Thyroid gland (tissue), 4 donors: ENCODE measurements at regions not wholly inside any gene's neighbourhood (a gene's known extent, or its start where the extent isn't known, plus 50 kb on each side); places are given as distances from the start of the nearest gene placed in this dataset.

ENCODE experiments used
- CTCF ChIP-seq, 6 experiments: fragments of 200-600 bp in 3 of 6; fragments of 450-650 bp in 3 of 6; sonication (generic) in 3 of 6; IDR thresholded peaks; one replicate each; pipeline ENCODE4 v1.5.1; 2016 to 2019; ENCODE audit warnings: antibody characterized with exemption in 6 of 6, mild to moderate bottlenecking in 2 of 6, inconsistent platforms in 1 of 6, moderate library complexity in 1 of 6
- POLR2A ChIP-seq, 2 donors: fragments of 450-650 bp; IDR thresholded peaks; one replicate each; pipeline ENCODE4 v1.6.1; 2017; ENCODE audit warnings: antibody characterized with exemption in 2 of 2, mild to moderate bottlenecking in 2 of 2, moderate library complexity in 1 of 2

DNA sequence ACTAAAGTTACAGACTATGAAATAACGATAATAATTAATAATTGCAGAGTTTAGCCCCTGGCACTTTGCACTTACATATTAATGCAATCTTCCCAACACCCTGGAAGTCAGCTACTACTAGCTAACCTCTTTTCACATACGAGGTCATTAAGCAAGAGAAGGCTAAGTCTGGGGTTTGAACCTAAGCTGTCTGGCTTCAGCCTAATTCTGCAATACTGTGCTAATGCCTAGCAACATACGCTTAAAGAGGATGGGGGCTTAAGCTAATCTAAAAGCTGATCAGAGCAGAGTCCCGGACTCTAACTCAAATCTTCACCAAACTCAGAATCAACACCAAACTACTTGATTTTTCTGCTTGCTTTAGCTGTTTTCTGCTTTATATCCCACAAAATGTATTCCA, 168.7 kb upstream of the GNAI1 start:
- TF ChIP-seq CTCF (IDR thresholded peaks at IDR 0.05) (no peak), POLR2A (IDR thresholded peaks at IDR 0.05) (no peak)
